CD4-positive, alpha-beta T cell treated with Interleukin-15 for 4 hours (primary cell): ENCODE measurements at regions not wholly inside any gene's neighbourhood (a gene's known extent, or its start where the extent isn't known, plus 50 kb on each side); places are given as distances from the start of the nearest gene placed in this dataset.
A peak's percentile ranks its signal among the peaks of the same experiment; 100 is the strongest.
"Not testable (repeated sequence)": the region's sequence is repeated elsewhere in the genome, so short reads cannot be mapped to it uniquely, and the experiment has no call there.

ENCODE experiments used
- DNase-seq: peaks from one replicate; pipeline ENCODE4 v3.0.0-alpha.2; 2020; ENCODE audit warnings: low spot score

DNA sequence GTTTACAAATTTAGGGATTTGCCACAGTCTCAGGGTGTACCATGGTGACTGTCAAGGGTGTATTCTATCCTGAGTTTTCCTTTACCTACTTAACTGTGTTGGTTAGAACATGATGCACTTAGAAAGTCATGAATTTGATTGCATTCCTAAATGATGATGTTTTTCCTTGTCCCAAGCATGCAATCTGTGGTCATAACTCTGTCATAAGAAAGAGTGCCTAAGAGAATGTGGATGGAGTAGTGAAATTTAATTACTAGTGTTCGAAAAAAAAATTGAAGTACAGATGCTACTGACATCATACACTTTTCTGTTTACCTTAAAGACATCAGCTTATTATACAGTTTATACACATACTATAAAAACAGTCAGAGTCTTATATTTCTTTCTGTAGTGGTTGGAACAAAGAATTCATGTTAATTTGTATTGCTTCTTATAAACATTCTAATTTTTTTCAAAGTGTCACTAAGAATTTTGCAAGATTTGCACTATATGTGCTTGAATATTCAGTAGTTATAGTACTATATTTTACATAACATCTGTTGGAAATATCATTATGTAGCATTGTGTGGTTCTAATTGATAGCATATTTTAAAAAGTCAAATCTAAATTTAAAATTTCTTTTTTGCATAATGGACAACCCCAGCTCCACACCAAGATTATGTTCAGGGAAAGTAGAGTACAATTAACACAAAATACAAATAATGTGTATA, 231.3 kb upstream of the KCNMB2 start:
- no peak for DNase-seq

DNA sequence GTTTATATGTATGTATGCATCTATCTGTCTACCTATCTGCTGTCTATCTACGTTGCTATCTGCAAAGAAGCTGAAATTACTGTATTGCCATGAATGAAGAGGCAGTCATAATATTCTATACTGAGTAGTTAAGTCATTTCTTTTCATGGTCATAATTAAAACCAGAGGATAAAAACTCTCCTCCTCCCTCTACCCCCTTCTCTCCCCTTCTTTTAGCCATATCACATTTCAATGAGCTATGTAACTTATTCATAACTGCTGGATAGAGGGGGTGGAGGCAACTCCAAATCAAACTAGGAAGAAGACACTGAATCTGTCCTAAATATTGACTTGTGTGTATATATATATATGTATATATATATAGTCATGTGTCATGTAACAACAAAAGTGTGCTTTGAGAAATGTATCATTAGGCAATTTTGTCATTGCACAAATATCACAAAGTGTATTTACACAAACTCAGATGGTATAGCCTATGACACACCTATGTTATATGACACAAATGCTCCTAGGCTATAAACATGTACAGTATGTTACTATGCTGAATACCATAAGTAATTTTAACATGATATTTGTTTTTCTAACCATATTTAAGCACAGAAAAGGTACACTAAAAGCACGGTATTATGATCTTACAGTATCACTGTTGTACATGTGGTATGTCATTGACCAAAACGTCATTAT, 229.7 kb upstream of the KCNMB2 start:
- no peak for DNase-seq

DNA sequence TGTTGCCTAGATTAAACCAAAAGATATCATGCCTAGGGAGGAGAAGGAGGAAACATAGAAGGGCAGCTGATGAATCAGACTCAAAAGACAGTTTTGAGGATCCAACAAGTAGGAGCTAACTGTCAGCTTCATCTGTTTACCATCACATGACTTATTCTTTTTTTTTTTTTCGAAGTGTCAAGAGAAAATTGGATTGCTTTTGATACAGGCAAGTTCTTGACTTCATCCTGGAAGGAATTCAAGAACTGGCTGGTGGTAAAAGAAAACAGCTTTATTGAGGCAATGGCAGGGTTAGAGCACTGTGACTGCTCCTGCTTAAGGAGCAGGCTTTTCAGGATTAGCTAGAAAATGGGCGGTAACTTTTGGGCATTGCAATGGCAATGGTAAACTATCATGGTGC, 227.5 kb upstream of the KCNMB2 start:
- no peak for DNase-seq

DNA sequence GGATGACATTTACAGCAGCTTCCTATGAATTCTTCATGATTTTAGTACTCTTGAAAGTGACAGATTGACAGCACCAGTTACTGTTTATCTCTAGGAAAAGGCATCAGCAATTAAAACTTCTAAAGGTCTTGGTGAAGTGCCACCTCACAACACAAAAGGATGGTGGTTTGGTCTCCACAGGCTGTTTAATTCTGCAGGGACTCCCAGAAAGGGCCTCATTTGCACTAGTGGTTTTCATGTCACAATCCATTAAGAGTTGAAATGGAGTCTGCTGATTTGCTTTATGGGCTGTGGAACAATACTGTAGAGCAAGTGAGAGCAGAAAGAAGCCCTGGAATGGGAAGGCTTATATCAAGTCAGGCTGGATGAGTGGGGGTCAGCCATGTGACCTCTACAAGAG, 225.3 kb upstream of the KCNMB2 start:
- no peak for DNase-seq

DNA sequence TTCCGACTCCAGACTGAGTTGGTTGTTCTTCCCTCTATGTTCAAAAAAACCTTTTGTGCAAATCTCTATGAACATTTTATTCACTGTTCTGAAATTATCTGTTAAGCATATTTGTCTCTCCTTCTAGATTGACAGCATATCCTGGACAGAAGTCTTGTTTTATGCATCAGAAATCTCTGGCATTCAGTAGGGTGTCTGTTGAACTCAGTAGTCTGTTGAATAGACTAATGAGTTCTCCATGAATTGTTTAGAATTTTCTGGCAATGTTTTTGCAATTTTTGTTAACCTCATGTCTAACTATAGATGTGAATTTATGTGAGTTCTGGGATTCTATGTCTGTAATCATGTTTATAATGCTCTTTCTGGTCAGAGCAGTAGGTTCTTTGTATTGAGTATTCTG, 222.5 kb upstream of the KCNMB2 start:
- no peak for DNase-seq

DNA sequence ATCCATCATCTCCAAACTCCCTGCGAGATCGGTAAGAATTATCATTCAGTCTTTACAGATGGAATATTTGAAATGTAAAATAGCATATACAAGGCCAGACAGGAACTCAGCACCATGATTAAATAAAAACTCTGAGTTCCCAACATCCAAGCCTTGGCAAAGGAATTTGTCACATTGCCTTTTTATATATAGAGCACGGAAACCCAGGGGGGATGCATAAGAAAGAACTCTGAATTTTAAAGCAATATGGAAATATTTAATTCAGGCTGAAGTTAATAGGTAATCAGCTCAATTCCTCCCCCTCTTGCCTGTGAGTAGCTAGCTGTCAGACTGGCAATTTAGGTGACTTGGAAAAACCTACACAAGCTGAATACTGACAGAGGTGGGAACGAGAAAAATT, 217.9 kb upstream of the KCNMB2 start:
- DNase-seq: no peak

DNA sequence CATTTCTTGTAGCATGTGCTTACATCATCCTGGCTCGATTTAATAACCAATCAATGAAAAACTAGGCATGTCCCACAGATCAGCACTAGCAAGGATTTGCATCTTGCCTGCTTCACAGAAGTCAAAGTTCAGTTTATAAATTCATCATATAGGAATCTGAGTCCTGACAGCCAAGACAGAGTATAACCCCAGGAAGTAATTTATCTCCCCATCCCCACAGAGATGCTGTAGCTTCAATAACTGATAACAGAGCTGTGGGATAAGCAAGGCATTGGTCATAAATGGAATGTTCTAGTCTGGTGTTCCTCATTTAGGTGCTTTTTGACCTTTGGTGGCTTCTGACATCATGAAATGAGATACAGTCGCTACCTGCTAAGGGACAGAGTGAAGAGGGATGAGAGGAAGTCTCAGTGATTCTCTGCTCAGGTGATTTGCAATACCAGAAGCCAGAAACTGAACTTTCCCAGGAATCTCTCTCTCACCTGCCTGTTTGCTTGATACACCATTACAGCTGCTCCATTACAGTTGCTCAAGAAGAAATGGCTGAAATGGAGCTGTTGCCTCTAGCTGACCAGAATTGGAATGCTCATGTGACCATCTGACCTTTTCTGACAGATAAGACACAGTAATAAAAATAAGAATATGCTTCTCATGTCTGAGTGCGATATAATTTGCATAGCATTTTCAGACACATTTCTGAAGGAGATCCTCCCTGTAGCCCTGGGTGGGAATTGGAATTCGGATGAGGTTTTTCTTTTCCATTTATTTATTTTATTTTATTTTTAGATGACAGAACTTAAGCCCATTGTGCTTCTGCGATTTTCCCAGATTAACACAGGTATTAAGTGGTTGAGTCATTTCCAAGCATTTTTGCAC, 217.1 kb upstream of the KCNMB2 start:
- no peak for DNase-seq

DNA sequence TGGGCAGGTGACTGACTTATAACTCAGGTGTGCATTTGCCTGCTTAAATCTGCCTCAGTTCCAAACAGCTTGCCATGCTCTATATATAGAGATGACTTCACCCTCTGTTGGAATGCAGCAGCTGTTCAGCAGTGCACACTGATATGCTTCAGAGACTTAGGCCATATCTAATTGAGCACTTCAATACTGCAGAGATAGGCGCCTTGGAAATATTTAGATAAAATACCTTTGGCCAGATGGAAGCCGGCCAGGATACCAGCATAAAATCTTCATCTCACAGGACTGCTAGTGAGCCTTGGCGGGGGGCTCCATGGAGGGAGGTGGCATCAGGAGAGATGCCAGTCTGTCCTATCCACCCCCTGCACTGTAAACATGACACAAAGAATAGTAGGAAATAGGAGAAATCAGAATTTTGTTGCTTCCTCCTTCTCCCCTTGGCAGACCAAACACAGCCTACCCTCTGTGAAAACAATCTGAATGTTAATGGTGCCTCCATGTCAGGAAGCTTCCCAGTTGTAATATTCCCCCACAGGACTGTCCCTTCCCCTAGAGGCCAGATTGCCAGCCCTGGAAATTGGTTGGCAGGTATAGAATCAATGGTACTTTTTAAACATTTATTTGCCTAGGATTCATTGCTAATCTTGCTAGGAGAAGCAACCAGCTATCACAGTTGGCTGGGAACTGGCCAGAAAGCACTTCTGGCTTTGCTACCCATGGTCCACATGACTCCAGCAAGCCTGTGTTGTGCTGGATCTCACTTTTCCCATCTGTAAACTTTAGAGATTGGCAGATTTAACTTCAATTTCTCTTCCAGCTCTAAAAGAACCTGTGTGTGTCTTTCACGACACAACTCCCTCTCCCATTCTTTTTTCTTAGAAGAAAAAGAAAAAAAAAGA, 215.5 kb upstream of the KCNMB2 start:
- DNase-seq: no peak

DNA sequence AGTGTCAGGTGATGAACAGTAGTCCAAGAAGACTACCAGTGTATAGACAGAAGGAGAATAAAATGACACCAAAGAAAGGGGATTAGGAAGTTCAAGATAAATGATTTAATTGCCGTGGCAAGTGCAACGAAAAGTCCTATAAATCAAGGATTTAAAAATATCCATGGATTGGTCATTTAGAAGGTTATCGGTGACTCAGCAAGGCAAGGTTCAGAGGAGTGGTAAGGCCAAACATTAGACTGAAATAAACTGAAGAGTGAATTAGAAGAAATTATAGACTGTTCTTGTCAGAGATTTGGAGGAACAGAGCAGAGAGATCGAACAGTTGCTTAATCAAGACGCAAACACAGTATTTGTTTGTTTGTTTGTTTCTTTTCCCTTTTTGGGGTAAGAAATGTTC, 211.9 kb upstream of the KCNMB2 start:
- no peak for DNase-seq

DNA sequence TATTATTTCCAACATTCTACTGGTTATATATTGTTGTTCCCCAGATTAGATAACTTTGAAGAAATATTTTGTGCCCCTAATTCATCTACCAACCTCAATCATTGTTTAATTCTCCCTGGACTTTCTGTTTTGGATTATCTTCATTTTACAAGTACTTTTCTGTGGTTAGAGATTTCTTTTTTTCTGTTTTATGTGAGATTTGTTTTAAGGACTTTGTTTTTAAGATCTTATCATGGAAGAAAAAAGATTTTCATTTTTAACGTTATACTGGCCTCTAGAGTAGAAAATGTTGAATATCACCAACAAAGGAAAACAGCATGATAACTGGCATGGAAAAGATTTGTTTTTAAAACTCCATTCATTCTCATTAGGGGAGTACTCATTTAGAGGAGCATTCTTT, 210.9 kb upstream of the KCNMB2 start:
- no peak for DNase-seq

DNA sequence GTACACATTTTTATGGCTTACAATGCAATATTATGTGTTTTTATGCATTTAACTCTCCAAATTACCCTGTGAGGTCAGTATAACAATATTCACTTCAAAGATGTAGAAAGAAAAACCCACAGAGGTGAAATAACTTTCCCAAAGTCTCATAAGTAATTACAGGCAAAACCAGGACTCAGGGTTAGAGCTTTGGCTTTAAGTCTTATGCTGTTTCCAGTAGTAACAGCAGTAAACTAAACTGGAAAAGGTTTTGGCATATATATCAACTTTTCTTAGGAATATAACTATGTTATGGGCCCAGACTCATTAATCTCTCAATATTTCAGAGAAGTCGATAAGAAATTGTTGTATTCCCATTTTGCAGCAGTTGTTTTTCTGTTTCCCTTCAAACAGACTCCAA, 206.3 kb upstream of the KCNMB2 start:
- no peak for DNase-seq

DNA sequence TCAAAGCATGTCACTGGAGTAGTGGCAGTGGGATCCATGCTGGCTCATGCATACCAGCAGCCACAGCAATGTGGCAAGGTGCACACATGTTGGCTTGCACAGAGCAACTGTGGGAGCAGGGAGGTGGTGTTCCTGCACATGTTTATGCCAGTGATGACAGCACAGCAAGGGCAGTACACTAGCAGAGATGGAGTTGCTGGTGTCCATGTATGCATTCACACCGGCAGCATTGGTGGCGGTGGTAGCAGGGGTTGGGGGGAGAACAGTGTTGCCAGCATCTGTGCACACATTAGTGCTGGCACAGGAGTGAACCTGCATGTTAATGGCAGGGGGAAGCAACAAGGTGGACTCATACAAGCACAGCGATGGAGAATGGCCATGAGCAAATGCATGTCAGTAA, 202.0 kb upstream of the KCNMB2 start:
- DNase-seq: no peak

DNA sequence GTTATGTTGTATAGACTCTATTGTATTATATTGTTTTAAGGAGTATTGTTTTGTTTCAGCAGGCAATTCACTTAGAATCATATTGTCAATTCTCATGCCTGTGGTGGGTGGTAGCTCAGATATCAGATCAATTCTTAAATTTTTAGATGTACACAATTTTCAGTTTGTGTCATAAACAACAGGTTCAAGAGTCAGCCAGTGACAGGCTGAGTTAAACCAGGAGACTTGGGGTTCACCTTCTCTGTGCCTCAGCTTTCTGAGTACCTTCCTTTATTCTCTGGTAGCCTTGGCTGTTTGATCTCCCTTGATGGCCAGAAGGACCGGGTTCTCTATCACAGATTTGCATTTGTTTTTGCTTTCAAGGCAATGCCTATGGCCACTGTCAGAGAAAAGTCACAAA, 199.9 kb upstream of the KCNMB2 start:
- no peak for DNase-seq

DNA sequence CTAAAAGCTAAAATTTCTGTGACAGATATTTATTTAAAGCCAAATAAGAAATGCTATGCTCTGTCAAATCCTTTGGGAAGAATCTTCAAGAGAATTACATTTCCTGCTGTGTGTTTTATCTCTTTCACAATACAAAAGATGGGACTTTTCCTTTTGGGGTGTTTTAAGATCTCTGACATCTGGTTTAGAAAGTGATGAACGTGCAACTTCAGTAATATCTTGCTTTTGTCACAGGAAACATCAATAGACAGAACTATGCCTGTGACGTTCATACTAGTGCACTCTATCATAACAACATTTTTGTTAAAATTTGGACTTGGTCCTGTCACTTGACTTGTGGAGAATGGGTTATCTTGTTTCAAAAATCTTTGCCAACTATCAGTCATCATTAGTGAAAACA, 195.7 kb upstream of the KCNMB2 start:
- no peak for DNase-seq

DNA sequence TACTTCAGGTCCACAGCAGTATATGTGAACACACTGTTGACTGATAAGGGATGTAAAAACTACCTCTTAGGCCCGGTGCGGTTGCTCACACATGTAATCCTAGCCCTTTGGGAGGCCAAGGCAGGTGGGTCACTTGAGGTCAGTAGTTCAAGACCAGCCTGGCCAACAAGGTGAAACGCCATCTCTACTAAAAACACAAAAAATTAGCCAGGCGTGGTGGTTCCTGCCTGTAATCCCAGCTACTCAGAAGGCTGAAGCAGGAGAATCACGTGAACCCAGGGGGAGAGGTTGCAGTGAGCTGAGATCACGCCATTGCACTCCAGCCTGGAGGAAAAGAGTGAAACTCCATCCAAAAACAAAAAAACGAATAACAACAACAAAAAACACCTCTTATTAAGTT, 194.6 kb upstream of the KCNMB2 start:
- DNase-seq: no peak

DNA sequence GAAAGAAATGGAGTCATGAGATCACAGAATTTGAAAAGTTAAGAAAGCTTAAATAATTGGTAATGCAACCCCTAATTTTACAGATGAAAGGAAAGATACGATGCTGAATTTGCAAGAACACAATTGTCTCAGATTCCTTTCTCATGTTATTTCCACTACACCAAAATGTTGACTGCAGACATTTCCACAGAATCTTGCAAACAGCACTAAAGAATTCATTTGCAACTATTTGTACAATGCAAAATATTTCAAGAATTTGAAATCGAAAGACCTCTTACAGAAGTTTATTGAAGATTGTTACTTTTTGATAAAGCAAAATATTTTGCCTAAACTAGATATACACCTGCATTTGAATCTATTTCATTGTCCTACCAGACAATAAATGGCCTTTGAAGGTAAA, 194.1 kb upstream of the KCNMB2 start:
- DNase-seq: no peak

DNA sequence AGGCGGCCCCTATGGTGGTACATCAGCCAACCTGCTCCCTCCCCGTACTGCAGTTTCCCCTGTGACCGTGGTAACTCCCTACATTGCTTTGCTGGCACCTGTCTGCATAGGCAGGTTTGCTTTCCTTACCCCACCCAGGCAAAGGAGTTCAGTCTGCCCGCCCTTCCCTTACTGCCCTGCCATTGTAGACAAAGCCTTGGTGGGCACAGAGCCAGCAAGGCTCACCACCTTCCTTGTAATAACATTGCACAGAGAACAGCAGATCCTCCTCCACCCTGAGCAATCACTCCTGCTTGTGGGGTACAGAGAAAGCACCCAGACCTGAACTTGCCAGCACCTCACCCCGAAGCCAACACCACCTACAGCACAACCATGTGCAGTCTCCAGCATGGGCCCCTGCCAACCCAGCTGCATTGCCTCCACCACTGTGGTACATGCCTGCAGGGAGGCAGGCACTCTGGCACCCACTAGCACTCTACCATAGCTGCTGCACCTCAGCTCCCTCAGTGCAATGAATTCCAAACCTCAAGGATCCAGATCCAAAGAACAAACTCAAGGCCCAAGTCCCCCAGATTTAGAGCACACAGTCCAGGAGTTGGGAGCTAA, 192.7 kb upstream of the KCNMB2 start:
- DNase-seq: no peak

DNA sequence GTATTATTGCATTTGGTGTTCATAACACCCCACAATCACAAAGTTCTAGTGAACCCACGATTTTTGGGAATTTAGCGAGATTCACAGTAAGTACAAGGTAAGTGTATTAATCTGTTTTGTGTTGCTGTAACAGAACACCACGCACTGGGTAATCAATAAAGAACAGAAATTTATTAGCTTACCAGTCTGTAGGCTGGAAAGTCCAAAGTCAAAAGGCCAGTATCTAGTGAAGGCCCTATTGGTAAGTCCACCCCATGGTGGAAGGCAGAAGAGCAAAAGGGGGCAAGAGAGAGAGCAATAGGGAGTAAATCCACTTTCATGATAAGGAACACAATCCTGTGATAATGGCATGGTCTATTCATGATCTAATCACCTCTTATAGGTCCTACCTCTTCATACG, 190.3 kb upstream of the KCNMB2 start:
- no peak for DNase-seq

DNA sequence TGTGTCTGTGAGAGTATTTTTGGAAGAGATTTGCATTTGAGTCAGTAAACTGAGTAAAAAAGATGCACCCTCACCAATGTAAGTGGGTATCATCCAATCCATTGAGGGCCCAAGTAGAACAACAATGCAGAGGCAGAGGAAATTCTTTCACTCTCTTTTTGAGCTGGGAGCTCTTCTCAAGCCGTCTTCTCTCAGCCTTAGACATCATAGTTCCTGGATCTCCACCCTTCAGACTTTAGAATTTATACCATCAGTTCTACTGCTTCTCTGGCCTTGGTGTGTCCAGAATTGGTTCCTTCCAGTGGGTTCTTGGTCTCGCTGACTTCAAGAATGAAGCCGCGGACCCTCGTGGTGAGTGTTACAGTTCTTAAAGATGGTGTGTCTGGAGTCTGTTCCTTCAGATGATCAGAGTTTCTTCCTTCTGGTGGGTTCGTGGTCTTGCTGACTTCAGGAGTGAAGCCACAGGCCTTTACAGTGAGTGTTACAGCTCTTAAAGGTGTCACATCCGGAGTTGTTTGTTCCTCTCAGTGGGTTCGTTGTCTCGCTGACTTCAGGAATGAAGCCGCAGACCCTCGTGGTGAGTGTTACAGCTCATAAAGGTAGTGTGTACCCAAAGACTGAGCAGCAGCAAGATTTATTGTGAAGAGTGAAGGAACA, 187.5 kb upstream of the KCNMB2 start:
- DNase-seq: peak; percentile 2

DNA sequence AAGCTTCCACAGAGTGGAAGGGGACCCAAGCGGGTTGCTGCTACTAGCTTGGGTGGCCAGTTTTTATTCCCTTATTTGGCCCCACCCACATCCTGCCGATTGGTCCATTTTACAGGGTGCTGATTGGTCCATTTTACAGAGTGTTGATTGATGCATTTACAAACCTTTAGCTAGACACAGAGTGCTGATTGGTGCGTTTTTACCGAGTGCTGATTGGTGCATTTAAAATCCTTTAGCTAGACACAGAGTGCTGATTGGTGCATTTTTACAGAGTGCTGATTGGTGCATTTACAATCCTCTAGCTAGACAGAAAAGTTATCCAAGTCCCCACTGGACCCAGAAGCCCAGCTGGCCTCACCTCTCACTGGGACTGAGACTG, 187.0 kb upstream of the KCNMB2 start:
- DNase-seq: not testable (repeated sequence)

DNA sequence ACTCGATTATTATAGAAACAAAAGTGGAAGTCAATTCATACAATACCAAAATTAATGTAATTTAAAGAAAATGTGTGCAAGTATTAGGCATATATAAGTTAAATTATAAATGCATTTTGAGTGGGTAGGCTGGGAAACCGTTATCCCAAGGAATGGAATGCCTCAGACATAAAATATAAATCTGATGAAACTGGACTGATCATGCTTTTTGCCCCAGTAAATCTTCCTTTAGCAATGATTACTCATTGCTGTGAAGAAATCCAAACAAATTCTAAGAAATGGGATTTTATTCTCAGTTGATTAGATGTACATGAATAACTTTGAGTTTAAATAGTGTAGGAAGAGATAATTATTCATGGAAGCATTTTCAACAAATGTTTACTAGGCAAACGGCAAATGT, 185.5 kb upstream of the KCNMB2 start:
- DNase-seq: no peak
